Mesothelial cell of epicardium (in vitro differentiated cells): ENCODE measurements at regions not wholly inside any gene's neighbourhood (a gene's known extent, or its start where the extent isn't known, plus 50 kb on each side); places are given as distances from the start of the nearest gene placed in this dataset.

Experiments used
- DNase-seq, 2 experiments: peaks; one replicate each; pipeline ENCODE4 v3.0.0; 2021; ENCODE audit warnings: low spot score in 2 of 2; ENCODE audit not compliant: unreplicated experiment in 2 of 2
- H3K27ac Mint-ChIP-seq: 2 replicates; pipeline ENCODE4 v1.8.0; 2021; ENCODE audit warnings: mixed read lengths
- H3K27me3 Mint-ChIP-seq: 2 replicates; pipeline ENCODE4 v1.8.0; 2021; ENCODE audit warnings: low read depth, mixed read lengths
- H3K36me3 Mint-ChIP-seq: 2 replicates; pipeline ENCODE4 v1.8.0; 2021; ENCODE audit warnings: mixed read lengths
- H3K4me1 Mint-ChIP-seq: 2 replicates; pipeline ENCODE4 v1.8.0; 2021; ENCODE audit warnings: mixed read lengths
- H3K4me3 Mint-ChIP-seq: 2 replicates; pipeline ENCODE4 v1.8.0; 2021; ENCODE audit warnings: mild to moderate bottlenecking, moderate library complexity, mixed read lengths
- H3K9me3 Mint-ChIP-seq: 2 replicates; pipeline ENCODE4 v1.8.0; 2021; ENCODE audit warnings: mixed read lengths
- TF ChIP-seq, protein P1 (sequence below): fragments of 200-600 bp; sonication (generic); IDR thresholded peaks from one replicate; pipeline ENCODE4 v1.5.0; 2021; ENCODE audit warnings: antibody characterized with exemption; ENCODE audit not compliant: unreplicated experiment

DNA sequence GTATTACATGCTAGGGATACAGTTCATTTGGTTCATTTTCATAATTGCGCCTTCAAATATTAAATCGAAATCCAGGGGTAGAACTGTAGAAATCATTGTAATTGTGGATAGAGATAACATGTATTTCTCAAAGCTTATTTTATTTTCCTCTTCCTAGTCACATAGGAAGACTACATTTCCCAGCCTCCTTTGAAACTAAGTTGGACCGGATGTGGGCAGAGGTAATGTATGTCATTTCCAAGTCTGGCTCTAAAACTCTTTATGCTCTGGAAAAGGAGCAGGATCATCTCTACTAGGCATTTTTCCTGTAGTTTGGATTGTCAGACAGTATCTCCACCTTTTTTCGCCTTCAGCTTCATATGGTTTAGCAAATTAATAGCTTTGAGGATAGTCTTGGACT is 70.1 kb upstream of the CRY1 start:
- no peak overlapping the region for H3K4me3 Mint-ChIP-seq
- no peaks in the 10 kb centered on the region for H3K36me3 Mint-ChIP-seq
- no peak for DNase-seq
- TF ChIP-seq, protein P1, sequence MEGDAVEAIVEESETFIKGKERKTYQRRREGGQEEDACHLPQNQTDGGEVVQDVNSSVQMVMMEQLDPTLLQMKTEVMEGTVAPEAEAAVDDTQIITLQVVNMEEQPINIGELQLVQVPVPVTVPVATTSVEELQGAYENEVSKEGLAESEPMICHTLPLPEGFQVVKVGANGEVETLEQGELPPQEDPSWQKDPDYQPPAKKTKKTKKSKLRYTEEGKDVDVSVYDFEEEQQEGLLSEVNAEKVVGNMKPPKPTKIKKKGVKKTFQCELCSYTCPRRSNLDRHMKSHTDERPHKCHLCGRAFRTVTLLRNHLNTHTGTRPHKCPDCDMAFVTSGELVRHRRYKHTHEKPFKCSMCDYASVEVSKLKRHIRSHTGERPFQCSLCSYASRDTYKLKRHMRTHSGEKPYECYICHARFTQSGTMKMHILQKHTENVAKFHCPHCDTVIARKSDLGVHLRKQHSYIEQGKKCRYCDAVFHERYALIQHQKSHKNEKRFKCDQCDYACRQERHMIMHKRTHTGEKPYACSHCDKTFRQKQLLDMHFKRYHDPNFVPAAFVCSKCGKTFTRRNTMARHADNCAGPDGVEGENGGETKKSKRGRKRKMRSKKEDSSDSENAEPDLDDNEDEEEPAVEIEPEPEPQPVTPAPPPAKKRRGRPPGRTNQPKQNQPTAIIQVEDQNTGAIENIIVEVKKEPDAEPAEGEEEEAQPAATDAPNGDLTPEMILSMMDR = no peak
- no peak overlapping the region for H3K27ac Mint-ChIP-seq
- H3K4me1 Mint-ChIP-seq = peaks cover 4% of the 10 kb centered on the region
- H3K9me3 Mint-ChIP-seq = no peaks in the 10 kb centered on the region
- H3K27me3 Mint-ChIP-seq = peaks cover 53% of the 10 kb centered on the region

DNA sequence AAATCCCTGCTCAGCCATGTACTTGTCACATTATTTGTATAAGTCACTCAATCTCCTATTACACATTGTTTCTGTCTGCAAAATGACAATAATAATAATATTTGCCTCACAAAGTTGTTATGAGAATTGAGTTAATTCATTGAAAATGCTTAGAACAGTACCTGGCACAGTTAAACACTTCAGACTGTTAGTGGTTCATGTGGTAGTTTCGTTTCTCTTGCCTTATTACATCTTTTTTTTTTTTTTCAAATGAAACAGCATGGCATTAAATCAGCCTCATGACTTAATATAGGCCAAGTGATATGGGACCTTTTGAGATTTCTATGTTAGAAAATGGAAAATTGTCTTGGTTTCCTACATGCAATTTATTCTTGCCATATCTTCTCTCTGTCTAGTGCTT is 71.0 kb upstream of the CRY1 start:
- no peak for DNase-seq
- Mint-ChIP-seq H3K9me3 (no peaks in the 10 kb centered on the region), H3K4me1 (no peaks in the 10 kb centered on the region), H3K27me3 (peaks cover 54% of the 10 kb centered on the region), H3K27ac (no peak overlapping the region), H3K4me3 (no peak overlapping the region), H3K36me3 (no peaks in the 10 kb centered on the region)
- TF ChIP-seq, protein P1 = no peak

DNA sequence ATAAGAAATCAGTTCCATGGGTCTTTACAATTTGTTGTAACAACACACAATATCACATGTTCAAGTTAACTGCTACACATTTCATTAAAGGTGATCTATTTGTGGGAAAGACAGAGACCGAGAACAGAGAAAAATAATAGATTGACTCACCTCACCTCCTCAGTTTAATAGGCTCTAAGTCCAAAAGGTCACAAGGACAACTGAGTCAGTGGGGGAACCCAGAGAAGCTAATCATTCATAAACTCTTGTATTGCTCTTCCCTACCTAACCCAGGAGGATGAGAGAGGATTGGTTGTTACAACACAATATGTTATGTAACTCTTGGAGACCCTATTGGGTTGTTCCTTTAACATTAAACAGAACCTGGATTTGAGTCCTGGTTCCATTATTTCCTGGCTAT is 72.2 kb upstream of the CRY1 start:
- no peaks in the 10 kb centered on the region for H3K4me1 Mint-ChIP-seq
- H3K27ac Mint-ChIP-seq = no peak overlapping the region
- DNase-seq = no peak
- H3K4me3 Mint-ChIP-seq = no peak overlapping the region
- H3K36me3 Mint-ChIP-seq = no peaks in the 10 kb centered on the region
- peaks cover 55% of the 10 kb centered on the region for H3K27me3 Mint-ChIP-seq
- TF ChIP-seq, protein P1 = no peak
- no peaks in the 10 kb centered on the region for H3K9me3 Mint-ChIP-seq

DNA sequence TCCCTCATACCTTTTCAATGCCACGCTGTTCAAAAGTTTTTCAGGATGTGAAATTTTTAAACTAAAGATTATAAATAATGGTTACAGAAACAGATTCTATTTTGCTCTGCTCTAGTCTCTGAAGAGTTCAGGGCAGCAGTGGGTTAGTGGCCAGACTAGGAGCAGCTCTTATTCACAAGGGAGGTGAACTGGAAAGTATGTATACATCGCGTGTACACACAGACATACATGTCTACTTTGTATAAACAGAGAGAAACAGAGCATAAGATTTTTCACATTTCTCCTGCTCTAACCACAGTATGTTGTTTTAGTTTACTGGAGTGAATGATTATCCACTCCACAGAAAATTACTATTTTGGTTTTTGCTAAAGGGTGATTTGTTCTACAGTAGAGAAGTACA is 74.4 kb upstream of the CRY1 start:
- TF ChIP-seq, protein P1 = no peak
- no peak overlapping the region for H3K4me3 Mint-ChIP-seq
- no peak overlapping the region for H3K27ac Mint-ChIP-seq
- no peaks in the 10 kb centered on the region for H3K9me3 Mint-ChIP-seq
- H3K36me3 Mint-ChIP-seq = no peaks in the 10 kb centered on the region
- DNase-seq = no peak
- no peaks in the 10 kb centered on the region for H3K4me1 Mint-ChIP-seq
- H3K27me3 Mint-ChIP-seq = peaks cover 42% of the 10 kb centered on the region

DNA sequence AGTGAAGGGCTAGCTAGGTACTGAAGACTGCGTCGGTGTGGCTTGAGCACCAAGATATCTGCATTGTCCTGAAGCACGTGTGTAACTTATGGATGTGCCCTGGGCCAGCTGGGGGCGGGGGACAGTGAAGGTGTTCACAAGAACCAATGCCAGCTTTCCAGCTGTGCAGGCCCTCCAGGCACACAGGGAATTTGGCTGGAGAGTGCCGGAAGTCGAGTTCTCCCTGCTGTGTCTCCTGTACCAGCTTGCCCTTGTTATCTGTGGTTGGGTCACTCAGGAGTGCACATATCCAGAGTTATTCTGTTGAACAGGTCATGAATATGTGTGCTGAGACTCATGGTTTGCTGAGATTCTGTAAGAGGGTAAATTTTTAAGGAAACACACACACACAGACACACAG is 75.9 kb upstream of the CRY1 start:
- H3K36me3 Mint-ChIP-seq = no peaks in the 10 kb centered on the region
- TF ChIP-seq, protein P1 = no peak
- no peak for DNase-seq
- peaks cover 32% of the 10 kb centered on the region for H3K27me3 Mint-ChIP-seq
- H3K4me3 Mint-ChIP-seq = no peak overlapping the region
- no peaks in the 10 kb centered on the region for H3K4me1 Mint-ChIP-seq
- no peak overlapping the region for H3K27ac Mint-ChIP-seq
- H3K9me3 Mint-ChIP-seq = no peaks in the 10 kb centered on the region

DNA sequence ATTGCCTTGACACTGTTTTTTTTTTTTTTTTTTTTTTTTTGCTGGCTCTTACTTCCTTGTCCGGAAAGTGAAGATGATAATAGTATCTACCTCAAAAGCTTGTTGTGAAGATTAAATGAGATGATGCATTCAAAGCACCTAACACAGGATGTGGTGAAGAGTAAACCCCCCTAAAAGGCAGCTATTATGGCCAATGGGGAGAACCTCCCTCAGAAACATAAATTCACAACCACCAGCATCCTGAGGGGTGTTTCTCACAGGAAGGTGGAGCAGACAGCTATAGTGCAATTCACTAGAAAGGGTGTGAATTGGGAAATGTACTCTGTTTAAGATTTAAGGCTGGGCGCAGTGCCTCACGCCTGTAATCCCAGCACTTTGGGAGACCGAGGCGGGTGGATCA is 85.4 kb upstream of the CRY1 start:
- H3K4me3 Mint-ChIP-seq = no peak overlapping the region
- H3K36me3 Mint-ChIP-seq = no peaks in the 10 kb centered on the region
- H3K27me3 Mint-ChIP-seq = peaks cover 26% of the 10 kb centered on the region
- DNase-seq = no peak
- H3K9me3 Mint-ChIP-seq = no peaks in the 10 kb centered on the region
- TF ChIP-seq, protein P1 = no peak
- no peak overlapping the region for H3K27ac Mint-ChIP-seq
- H3K4me1 Mint-ChIP-seq = no peaks in the 10 kb centered on the region
